Skeletal muscle cell (primary cell): ENCODE measurements at regions not wholly inside any gene's neighbourhood (a gene's known extent, or its start where the extent isn't known, plus 50 kb on each side); places are given as distances from the start of the nearest gene placed in this dataset.

Source experiments
- DNase-seq: peaks from one replicate; pipeline ENCODE4 v3.0.0-alpha.2; 2010; ENCODE audit warnings: low read depth
- H3K4me3 ChIP-seq: 2 replicates; pipeline ENCODE4 v1.5.1; 2011; ENCODE audit warnings: low read depth, mild to moderate bottlenecking, control low read depth, low read length, moderate library complexity

DNA sequence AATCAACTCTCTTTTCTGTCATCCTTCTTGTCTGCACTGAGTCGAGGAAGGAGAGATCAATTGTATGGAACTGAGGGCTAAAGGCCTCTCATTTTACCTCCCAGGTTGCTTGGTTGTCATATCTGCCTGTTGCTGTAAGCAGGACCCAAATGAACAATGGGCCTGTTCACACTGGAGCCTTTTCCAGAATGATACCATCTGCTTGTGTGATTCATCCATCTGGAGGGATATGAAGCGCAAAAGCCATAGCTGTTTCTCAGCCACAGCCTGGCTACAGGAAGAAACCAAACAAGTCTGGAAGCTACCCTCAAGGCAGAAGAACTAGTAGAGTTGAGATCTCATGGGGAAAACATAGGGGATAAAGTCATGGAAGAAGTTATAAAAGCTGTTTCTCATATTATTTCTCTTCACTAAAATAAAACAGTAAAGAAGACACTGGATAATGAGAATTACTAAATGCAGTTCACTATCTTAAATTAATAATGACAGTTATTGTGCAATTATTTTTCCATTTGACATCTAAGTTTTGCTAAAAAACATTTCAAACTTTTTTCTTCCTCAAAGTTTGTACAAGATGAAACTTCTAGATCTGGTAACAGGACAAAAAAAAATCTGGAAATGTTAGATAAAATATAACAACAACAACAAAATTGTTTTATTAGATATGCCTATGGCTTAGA is 106.3 kb downstream of the SPTSSA start:
- peak; percentile 36 for DNase-seq
- no peak overlapping the region for H3K4me3 ChIP-seq

DNA sequence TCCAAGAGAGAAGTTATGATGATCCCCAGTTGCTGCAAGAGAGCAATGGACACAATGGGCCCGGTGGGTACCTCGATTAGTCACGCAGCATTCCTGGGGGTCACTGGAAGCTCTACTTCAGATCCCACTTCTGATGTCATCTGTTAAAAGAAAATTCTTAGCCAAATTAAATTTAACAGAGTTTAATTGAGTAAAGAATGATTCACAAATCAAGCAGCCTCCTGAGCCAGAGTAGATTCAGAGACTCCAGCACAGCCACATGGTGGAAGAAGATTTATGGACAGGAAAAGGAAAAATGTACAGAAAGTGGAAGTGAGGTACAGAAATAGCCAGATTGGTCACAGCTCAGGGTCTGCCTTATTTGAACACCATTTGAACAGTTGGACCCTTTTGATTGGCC is 107.5 kb downstream of the SPTSSA start:
- H3K4me3 ChIP-seq: no peak overlapping the region
- no peak for DNase-seq

DNA sequence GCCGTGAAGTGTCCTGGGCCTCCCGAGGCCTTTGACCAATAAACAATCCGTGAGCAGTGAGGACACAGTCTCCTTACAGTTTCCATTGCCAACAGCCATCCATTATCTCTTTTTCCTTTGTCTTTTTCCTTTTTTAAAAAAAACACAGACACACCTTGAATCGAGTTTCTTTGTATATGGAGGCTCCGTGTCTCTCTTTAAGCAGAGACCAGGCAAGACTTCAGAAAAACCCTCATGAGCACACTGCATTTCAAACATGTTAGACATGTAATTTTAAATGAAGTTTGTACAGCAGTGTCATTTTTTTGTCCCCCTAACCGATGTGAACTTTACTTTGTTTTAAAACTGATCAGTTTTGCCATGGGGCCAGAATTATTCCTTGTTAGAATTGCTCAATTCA is 111.1 kb downstream of the SPTSSA start:
- no peak overlapping the region for H3K4me3 ChIP-seq
- DNase-seq: no peak

DNA sequence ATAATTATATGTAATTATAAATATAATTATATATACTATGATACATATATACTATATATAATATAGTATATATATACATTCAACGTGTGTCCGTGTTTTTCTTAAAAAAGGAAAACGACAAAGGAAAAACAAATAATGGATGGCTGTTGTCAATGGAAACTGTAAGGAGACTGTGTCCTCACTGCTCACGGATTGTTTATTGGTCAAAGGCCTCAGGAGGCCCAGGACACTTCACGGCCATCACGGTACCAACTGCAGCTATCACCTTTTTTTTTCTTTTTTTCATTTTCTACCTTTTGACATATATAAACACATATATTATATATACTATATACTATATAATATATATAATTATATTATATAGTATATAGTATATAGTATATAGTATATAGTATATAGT is 113.4 kb downstream of the SPTSSA start:
- H3K4me3 ChIP-seq: no peak overlapping the region
- no peak for DNase-seq

DNA sequence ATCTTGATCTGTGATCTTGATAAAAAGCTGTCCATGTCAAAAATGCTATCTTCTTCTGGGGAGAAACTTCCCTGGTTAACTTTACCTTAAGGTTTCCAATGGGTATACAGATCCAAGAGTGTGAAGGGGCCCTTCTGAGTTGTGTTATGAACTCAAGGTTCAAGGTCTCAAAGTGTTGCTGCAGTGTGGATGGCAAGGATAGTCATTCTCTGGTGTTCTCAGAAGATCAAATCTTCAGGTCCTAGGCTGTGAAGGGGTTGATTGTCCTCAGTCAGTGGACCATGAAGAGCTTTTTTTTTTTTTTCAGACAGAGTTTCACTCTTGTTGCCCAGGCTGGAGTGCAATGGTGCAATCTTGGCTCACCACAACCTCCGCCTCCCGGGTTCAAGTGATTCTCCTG is 114.4 kb downstream of the SPTSSA start:
- H3K4me3 ChIP-seq: no peak overlapping the region
- no peak for DNase-seq

DNA sequence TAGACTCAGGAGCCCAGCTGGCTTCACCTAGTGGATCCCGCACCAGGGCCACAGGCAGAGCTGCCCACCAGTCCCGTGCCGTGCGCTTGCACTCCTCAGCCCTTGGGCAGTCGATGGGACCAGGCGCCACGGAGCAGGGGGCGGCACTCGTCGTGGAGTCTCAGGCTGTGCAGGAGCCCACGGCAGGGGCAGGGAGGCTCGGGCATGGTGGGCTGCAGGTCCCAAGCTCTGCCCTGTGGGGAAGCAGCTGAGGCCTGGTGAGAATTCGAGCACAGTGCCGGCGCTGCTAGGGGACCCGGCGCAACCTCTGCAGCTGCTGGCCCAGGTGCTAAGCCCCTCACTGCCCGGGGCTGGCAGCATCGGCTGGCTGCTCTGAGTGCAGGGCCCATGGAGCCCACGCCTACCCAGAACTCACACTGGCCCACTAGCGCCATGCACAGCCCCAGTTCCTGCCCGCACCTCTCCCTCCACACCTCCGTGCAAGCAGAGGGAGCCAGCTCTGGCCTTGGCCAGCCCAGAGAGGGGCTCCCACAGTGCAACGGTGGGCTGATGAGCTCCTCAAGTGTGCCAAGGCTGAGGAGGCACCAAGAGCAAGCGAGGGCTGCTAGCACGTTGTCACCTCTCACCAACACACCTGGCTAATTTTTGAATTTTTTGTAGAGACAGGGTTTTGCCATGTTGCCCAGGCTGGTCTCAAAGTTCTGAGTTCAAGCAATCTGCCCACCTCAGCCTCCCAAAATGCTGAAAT is 116.1 kb downstream of the SPTSSA start:
- no peak overlapping the region for H3K4me3 ChIP-seq
- DNase-seq: no peak

DNA sequence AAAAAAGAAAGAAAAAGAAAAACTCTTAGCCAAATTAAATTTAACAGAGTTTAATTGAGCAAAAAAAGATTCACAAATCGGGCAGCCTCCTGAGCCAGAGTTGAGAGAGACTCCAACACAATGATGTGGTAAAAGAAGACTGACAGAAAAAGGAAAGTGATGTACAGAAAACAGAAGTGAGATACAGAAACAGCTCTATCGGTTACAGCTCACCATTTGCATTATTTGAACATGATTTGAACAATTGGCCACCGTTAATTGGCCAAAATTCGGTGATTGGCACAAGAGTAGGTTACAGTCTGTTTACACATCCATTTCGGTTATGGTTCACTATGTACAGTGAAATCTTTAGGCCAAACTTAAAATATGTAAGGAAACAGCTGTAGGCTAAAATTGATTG is 117.7 kb downstream of the SPTSSA start:
- H3K4me3 ChIP-seq: no peak overlapping the region
- no peak for DNase-seq

DNA sequence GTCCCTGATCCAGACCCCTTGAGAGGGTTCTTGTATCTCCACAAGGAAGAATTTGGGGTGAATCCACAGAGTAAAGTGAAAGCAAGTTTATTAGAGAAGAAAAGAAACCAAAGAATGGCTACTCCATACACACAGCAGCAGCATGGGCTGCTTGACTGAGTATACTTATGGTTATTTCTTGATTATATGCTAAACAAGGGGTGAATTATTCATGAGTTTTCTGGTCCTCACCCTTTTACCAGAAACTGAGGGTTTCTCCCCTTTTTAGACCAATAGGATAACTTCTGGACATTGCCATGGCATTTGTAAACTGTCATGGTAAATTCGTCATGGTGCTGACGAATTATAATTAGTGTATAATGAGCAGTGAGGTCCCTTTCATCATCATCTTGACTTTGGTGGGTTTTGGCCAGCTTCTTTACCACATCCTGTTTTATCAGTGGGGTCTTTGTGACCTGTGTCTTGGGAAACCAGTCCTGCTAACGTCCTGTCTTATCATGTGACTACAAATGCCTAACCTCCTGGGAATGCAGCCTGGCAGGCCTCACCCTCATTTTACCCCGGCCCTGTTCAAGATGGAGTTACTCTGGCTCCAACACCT is 121.9 kb downstream of the SPTSSA start:
- DNase-seq: no peak

DNA sequence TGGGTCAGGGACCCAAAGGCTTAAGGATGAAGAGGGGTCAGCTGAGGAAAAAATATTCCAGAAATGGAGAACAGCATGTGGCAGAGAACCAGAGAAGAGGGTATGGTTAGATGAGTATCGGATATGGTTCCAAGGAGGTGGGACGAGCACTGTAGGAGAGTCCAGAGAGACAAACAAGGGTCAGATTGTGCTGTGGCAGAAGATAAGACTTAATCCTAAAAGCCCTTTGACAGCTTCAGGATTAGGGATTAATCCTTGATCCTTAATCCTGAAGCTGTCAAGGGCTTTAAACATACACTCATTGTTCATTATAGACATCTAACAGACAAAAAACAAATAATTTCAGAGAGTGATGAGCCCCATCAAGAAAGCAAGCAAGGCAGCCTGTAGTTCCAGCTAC is 124.0 kb downstream of the SPTSSA start:
- no peak for DNase-seq
- H3K4me3 ChIP-seq: no peak overlapping the region

More for the DNA sequence above, 121.9 kb downstream of the SPTSSA start:
- H3K4me3 ChIP-seq: no peak overlapping the region

DNA sequence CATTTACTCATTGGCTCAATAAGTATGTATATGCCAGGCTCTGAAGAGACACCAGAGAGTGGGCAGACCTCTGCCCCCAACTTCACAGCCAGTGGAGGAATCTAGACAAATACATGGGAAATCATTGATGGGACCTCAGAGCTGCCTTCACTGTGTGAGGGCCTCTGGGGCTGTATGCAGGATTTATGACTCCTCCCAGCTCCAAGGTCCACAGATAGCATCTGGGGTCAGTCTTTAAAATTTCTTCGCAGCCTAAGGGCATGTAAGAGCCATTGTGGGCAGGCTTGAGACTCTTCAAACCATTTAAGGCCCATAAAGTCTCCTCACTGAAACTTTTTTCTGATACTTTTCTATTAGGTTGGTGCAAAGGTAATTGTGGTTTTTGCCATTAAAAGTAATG is 125.5 kb downstream of the SPTSSA start:
- no peak for DNase-seq
- no peak overlapping the region for H3K4me3 ChIP-seq

DNA sequence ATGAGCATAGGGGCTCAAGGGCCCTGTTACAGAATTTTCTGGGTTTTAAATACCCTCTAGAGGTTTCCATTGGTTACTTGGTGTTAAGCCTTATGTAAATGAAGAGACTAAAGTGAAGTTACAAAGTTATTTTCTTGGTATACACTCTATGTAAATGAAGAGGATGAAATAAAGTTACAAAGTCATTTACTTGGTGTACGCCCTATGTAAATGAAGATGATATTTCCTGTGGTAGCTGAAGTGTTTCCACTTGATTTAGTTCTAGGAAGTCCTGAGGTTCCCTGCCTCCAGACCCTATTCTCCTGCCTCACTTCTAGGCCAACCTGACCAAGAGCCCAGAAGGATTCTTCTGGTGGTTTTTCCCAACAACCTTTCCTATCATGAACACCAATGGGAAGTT is 126.1 kb downstream of the SPTSSA start:
- no peak for DNase-seq
- no peak overlapping the region for H3K4me3 ChIP-seq

DNA sequence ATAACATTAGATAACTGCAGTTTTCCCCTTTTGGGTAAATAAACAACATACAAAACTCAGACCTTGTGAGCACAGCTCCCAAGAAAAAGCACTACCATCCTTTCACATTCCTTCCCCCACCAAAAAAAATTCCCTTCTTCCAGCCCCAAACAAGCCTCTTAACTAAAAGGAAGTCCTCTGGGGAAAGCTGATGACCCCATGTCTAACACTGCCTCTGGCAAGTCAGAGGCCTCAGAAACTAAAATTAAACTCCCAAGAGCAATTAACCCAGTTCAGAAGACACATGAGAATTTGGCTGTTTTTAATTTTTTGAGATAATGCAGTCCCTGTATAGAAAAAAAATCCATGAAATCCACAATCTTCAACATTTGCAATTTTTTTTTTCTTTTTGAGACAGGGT is 127.7 kb downstream of the SPTSSA start:
- no peak overlapping the region for H3K4me3 ChIP-seq
- DNase-seq: no peak

DNA sequence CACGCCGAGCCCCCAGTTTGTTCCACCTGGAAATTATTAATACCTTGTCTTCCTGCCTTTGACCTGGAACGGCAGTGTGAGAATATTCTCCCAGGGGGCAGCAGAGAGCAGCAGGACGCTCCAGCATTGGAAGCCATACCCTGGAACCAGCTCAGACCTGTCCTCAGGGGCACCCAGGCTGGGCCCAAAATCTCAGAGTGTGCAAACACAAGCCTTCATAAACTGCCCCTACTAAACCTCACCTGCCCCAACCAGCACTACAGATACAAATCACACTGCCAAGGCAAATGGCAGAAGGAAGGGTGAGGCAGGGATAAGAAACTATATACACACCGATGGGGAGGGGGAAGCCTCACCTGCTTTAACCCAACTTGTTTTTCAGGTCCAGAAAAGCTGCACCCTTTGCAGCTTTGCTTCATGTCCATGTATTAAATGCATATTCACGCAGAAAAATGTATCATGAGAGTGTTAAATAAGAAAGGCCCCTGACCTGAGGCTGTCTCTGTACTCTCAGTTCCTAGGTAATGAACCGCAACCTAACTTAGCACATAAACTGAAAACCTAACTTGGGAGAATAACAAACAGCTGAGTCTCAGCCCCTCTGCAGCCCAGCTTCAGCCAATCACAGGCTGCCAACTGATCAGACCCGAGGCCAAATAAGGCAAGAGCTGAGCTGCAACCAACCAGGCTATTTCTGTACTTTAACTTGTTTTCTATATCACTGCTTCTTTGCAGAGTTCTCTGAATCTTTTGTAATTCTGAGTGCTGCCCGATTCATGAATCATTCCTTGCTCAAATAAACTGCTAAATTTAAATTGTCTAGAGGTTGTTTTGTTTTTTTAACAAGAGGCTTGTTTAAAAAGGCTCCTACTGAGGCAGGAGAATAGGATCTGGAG is 130.1 kb downstream of the SPTSSA start:
- no peak for DNase-seq
- H3K4me3 ChIP-seq: no peak overlapping the region

DNA sequence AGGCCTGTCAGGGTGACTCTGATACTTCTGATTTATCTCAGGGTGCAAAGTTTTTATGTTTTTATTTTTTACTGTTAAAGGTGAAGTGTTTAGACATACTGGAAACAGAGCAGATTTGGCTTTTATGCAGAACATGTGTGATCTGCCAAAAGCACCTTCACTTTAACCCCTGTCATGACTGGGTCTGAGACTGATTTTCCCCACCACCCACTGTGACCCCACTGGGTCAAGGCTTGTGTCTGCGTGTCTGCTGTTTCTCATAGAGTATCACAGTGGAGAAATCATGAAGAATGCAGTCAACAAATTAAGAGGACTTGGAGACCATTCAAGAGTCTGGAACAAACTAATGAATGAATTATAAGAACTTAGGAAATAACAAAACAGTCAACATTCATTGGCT is 131.2 kb downstream of the SPTSSA start:
- DNase-seq: no peak

DNA sequence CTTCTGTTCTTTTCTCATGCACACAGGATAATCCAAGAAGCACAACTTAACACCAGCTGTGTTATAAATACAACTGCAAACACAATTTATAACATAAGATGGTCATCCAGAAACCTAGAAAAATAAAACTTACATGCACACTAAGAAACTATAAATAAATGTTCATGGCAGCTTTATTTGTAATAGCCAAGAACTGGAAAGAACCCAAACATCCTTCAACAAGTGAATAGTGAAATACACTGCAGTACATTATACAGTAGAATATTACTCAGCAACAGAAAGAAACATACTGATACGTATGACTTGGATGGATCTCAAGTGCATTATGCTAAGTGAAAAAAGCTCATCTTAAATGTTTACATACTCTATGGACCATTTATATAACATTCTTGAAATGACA is 132.7 kb downstream of the SPTSSA start:
- H3K4me3 ChIP-seq: no peak overlapping the region
- DNase-seq: no peak

More for the DNA sequence above, 131.2 kb downstream of the SPTSSA start:
- H3K4me3 ChIP-seq: no peak overlapping the region

DNA sequence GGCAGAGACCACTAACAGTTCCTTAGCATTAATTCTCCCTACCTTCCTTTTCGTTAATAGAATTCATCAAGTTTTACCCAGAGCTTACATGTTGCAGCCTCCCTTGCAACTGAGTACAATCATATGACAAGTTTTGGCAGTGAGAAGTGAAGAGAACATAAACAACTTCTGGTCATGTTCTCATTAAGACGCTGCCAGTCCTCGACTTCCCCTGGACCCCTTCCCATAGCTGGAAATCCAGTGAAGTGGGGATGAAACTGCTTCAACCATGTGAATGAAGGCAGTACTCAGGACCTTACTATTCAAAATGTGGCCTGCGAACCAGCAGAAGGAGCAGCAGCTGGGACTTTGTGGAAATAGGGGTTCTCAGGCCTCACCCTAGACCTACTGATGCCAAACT is 133.9 kb downstream of the SPTSSA start:
- no peak overlapping the region for H3K4me3 ChIP-seq
- no peak for DNase-seq

DNA sequence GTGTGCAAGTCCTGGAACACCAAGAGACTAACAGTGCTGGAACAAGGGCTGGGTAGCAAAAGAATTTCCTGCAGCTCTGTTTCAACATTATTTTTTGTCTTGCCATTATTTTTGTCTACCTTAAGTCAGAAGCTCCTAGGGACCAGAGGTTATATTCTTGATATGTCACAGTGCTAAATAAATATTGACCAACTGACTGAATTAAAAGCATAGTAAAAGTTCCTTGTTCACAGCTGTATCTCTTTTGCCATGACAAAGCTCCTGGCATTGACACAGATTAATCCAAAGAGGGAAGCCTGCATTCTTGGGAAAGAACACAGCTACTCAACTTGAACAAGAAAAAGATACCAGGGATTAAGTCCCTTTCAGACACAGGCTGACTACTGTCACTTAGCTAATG is 136.5 kb downstream of the SPTSSA start:
- no peak for DNase-seq
- H3K4me3 ChIP-seq: no peak overlapping the region

DNA sequence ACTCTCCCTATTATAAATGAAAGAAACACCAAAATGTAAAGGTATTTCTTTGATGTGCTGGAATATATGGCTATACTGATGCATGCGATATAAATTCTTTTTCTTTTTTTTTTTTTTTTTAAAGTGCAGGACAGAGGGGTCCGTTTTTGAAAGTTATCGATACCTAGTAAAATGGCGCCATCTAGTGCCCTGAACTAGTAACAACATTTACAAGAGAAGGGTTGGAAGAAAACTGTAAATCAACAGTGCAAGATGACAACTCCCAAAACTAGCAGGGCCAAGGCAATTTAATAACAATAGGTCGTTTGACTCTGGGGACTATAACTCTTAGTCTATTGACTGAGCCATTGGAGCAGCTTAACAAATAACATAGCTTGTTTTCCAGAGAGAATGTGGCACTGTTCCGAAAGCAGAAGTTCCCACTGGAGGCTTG is 137.7 kb downstream of the SPTSSA start:
- no peak overlapping the region for H3K4me3 ChIP-seq
- no peak for DNase-seq

DNA sequence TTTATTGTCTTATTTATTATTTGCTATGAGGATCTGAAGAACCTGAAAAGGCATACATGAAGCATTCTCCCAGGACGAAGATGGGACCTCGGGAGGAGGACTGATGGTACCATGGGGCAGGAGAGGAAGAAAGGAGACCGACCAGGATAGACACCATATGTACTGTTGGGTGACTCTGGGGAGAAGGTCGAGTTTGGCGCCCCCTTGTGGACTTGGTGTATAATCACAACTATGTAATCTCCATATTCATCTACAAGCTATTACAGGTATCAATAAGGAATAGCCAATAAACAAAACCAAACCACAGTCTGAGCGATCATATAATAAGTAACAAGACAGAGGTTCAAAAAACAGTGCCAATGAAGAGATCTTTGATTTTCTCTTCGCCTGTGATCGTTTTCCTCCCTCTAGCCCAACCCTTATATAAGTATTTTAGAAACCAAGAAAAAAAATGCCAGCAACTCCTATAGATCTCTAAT is 139.1 kb downstream of the SPTSSA start:
- no peak overlapping the region for H3K4me3 ChIP-seq

DNA sequence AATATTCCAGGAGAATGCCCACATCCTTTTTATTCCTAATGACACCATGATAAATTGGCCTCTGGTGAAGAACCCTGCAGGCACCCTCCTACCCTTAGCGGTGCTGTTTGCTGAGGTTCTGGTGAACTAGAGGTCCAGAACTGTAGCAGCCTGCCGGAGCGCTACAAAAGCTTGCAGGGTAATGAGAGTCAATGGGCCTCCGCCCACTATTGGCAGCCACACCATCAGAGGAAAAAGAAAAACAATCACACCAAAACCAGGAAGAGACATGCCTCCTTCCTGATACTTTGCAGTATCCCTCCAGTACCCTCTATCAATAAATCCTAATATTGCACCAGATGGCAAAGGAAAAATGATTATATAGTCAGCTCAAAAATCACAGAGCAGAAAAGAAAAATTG is 142.9 kb downstream of the SPTSSA start:
- no peak for DNase-seq
- no peak overlapping the region for H3K4me3 ChIP-seq

More for the DNA sequence above, 139.1 kb downstream of the SPTSSA start:
- no peak for DNase-seq
